ENCODE measurements at regions not wholly inside any gene's neighbourhood (a gene's known extent, or its start where the extent isn't known, plus 50 kb on each side); places are given as distances from the start of the nearest gene placed in this dataset.

- no peak overlapping the region for H3K9ac ChIP-seq (ENCODE audit: extremely low read depth, insufficient read length, low read length)
- no peaks in the 10 kb centered on the region for H3K27me3 ChIP-seq (ENCODE audit: insufficient read depth, low read length)
- no peak overlapping the region for H3K27ac Mint-ChIP-seq
- H2BK15ac ChIP-seq (ENCODE audit: low read depth, low read length), result no peak overlapping the region
- H3K23me2 ChIP-seq (ENCODE audit: insufficient read length, low read depth, low read length, poor library complexity, severe bottlenecking), result no peaks in the 10 kb centered on the region
- no peak overlapping the region for H3K56ac ChIP-seq (ENCODE audit: insufficient read length, low read depth, low read length)
- no peak overlapping the region for H3K14ac ChIP-seq (ENCODE audit: insufficient read depth, low read length)
- H3K4me3 Mint-ChIP-seq, result no peak overlapping the region
- no peak overlapping the region for H4K5ac ChIP-seq (ENCODE audit: insufficient read length, low read depth, low read length)
- H3K9me3 Mint-ChIP-seq, result no peaks in the 10 kb centered on the region
- no peak overlapping the region for H2AFZ ChIP-seq (ENCODE audit: low read length)
- no peaks in the 10 kb centered on the region for H3K4me1 ChIP-seq (ENCODE audit: insufficient read depth, low read length)
- no CpG with 5 or more reads among the region's 1 CpG for WGBS (ENCODE audit: extremely low coverage, insufficient read length, low lambda C conversion rate)
- H4K8ac ChIP-seq (replicated peaks; ENCODE audit: insufficient read length, low read depth, low read length), result no peak overlapping the region
- H3K9me3 ChIP-seq (ENCODE audit: control insufficient read depth, low read depth, low read length), result no peaks in the 10 kb centered on the region
- no peak overlapping the region for H2BK12ac ChIP-seq (ENCODE audit: insufficient read length, low read depth, low read length)
- H3K4me1 Mint-ChIP-seq, result peaks cover 0 to 3% of the 10 kb centered on the region in 2 experiments; a peak in 2 of 4 replicates
- no peaks in the 10 kb centered on the region for H4K20me1 ChIP-seq (ENCODE audit: control insufficient read depth, insufficient read depth, insufficient read length)
- H3K79me1 ChIP-seq (ENCODE audit: insufficient read depth, low read depth, low read length, poor library complexity, severe bottlenecking), result no peaks in the 10 kb centered on the region
- no peak overlapping the region for H3K18ac ChIP-seq (ENCODE audit: insufficient read length, low read depth, low read length)
- H3K4me2 ChIP-seq (ENCODE audit: insufficient read depth, insufficient read length, low read length), result no peak overlapping the region
- no peak overlapping the region for H3T11ph ChIP-seq (ENCODE audit: low read length)
- H2BK120ac ChIP-seq (ENCODE audit: low read depth, low read length, poor library complexity, severe bottlenecking), result no peak overlapping the region
- H2AK5ac ChIP-seq (ENCODE audit: insufficient read length, low read length), result no peak overlapping the region
- H2BK20ac ChIP-seq (ENCODE audit: low read depth, low read length, poor library complexity, severe bottlenecking), result no peak overlapping the region
- no peaks in the 10 kb centered on the region for H3K79me2 ChIP-seq (ENCODE audit: insufficient read depth, low read length)
- DNase-seq, result no peak
- no peak overlapping the region for H3K27ac ChIP-seq (ENCODE audit: insufficient read length, low read depth, low read length)
- H3K27me3 Mint-ChIP-seq (ENCODE audit: low read depth), result no peaks in the 10 kb centered on the region; the same call in 1 of the 2 replicates
- H2BK5ac ChIP-seq (ENCODE audit: insufficient read length, low read length), result no peak overlapping the region
- H3K23ac ChIP-seq (ENCODE audit: insufficient read length, low read depth, low read length), result no peak overlapping the region
- H3K36me3 Mint-ChIP-seq (ENCODE audit: insufficient read depth in 1 of 3, low read depth in 3 of 3), result no peaks in the 10 kb centered on the region
- no peak overlapping the region for H4K91ac ChIP-seq (ENCODE audit: insufficient read length, low read depth, low read length)
- TF ChIP-seq, protein P1, sequence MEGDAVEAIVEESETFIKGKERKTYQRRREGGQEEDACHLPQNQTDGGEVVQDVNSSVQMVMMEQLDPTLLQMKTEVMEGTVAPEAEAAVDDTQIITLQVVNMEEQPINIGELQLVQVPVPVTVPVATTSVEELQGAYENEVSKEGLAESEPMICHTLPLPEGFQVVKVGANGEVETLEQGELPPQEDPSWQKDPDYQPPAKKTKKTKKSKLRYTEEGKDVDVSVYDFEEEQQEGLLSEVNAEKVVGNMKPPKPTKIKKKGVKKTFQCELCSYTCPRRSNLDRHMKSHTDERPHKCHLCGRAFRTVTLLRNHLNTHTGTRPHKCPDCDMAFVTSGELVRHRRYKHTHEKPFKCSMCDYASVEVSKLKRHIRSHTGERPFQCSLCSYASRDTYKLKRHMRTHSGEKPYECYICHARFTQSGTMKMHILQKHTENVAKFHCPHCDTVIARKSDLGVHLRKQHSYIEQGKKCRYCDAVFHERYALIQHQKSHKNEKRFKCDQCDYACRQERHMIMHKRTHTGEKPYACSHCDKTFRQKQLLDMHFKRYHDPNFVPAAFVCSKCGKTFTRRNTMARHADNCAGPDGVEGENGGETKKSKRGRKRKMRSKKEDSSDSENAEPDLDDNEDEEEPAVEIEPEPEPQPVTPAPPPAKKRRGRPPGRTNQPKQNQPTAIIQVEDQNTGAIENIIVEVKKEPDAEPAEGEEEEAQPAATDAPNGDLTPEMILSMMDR (conservative IDR thresholded peaks at IDR 0.05), result no peak
- H3K4ac ChIP-seq (ENCODE audit: low read depth, low read length), result no peak overlapping the region
Observed at GRCh38 chr6:144888621-144889020, 603.5 kb downstream of the UTRN start.

All from H9 (cell line).